IMR-90 (cell line): ENCODE measurements at regions not wholly inside any gene's neighbourhood (a gene's known extent, or its start where the extent isn't known, plus 50 kb on each side); places are given as distances from the start of the nearest gene placed in this dataset.

ENCODE experiments used
- ATAC-seq: fragments of 200-7000 bp; cut with Tn5 transposase; 2 replicates; pipeline ENCODE4 v1.9.1; 2020; ENCODE audit warnings: low read depth, mild to moderate bottlenecking, moderate library complexity
- BruUV-seq: library from RNA; stranded (reverse); fragments of 400-500 nt; replicated peaks from 2 replicates; lab custom pipeline; 2021; lab: Mats Ljungman, UMichigan
- CTCF ChIA-PET: fragments of 300-600 bp; formaldehyde crosslinking; extraction: SDS; loops from one replicate; lab custom pipeline; 2021; ENCODE audit warnings: antibody characterized with exemption; lab: Yijun Ruan, JAX
- POLR2A ChIA-PET: fragments of 300-600 bp; sonication (Branson Sonifier 250); formaldehyde crosslinking; loops from one replicate; lab custom pipeline; 2022; ENCODE audit warnings: antibody characterized with exemption; ENCODE audit not compliant: unreplicated experiment; lab: Charles Lee
- DNase-seq: peaks from one replicate; pipeline ENCODE4 v3.0.0; 2013
- H2AFZ ChIP-seq: replicated peaks from 2 replicates; pipeline ENCODE3; 2013; ENCODE audit warnings: low read length, mild to moderate bottlenecking; ENCODE audit not compliant: poor library complexity
- H2AK5ac ChIP-seq: 2 replicates; pipeline ENCODE4 v1.6.1; 2013; ENCODE audit warnings: low read depth, low read length, inconsistent platforms
- H2AK9ac ChIP-seq: replicated peaks from 2 replicates; pipeline ENCODE3; 2013; ENCODE audit warnings: mild to moderate bottlenecking, low read depth, low read length, moderate library complexity; ENCODE audit not compliant: poor library complexity
- H2BK120ac ChIP-seq: 2 replicates; pipeline ENCODE4 v1.6.1; 2013; ENCODE audit warnings: low read depth, low read length, inconsistent platforms
- H2BK15ac ChIP-seq: 3 replicates; pipeline ENCODE4 v1.6.1; 2013; ENCODE audit warnings: low read depth, low read length, inconsistent platforms
- H2BK20ac ChIP-seq: 2 replicates; pipeline ENCODE4 v1.6.1; 2013; ENCODE audit warnings: low read depth, mild to moderate bottlenecking, inconsistent platforms, low read length, moderate library complexity
- H2BK5ac ChIP-seq: 2 replicates; pipeline ENCODE4 v1.6.1; 2013; ENCODE audit warnings: mild to moderate bottlenecking, low read depth, low read length, inconsistent platforms; ENCODE audit not compliant: poor library complexity, severe bottlenecking
- H3K14ac ChIP-seq: replicated peaks from 2 replicates; pipeline ENCODE4 v1.6.1; 2013; ENCODE audit warnings: low read depth, low read length, inconsistent platforms
- H3K18ac ChIP-seq: 2 replicates; pipeline ENCODE4 v1.6.1; 2013; ENCODE audit warnings: low read depth, low read length, control low read depth
- H3K23ac ChIP-seq: 2 replicates; pipeline ENCODE4 v1.6.1; 2013; ENCODE audit warnings: low read depth, low read length, inconsistent platforms
- H3K27ac ChIP-seq: 2 replicates; pipeline ENCODE4 v1.5.1; 2013; ENCODE audit warnings: mild to moderate bottlenecking, control low read depth, low read length; ENCODE audit not compliant: insufficient read depth
- H3K27me3 ChIP-seq: 2 replicates; pipeline ENCODE4 v1.6.1; 2013; ENCODE audit warnings: low read length; ENCODE audit not compliant: control insufficient read depth, insufficient read depth
- H3K36me3 ChIP-seq: 2 replicates; pipeline ENCODE4 v1.6.1; 2013; ENCODE audit warnings: low read length, mixed read lengths; ENCODE audit not compliant: control insufficient read depth, insufficient read depth
- H3K4ac ChIP-seq: 2 replicates; pipeline ENCODE4 v1.6.1; 2013; ENCODE audit warnings: low read depth, low read length, inconsistent platforms
- H3K4me1 ChIP-seq: 2 replicates; pipeline ENCODE4 v1.6.1; 2013; ENCODE audit warnings: low read length, mixed read lengths; ENCODE audit not compliant: control insufficient read depth, insufficient read depth
- H3K4me2 ChIP-seq: 2 replicates; pipeline ENCODE4 v1.6.1; 2013; ENCODE audit warnings: low read depth, mild to moderate bottlenecking, control low read depth, low read length, moderate library complexity
- H3K4me3 ChIP-seq: 2 replicates; pipeline ENCODE4 v1.5.1; 2013; ENCODE audit warnings: low read depth, mild to moderate bottlenecking, control low read depth, low read length, moderate library complexity; ENCODE audit not compliant: insufficient read depth
- H3K56ac ChIP-seq: 2 replicates; pipeline ENCODE4 v1.6.1; 2013; ENCODE audit warnings: low read length, inconsistent platforms; ENCODE audit not compliant: insufficient read depth; ENCODE audit errors: extremely low read depth
- H3K79me1 ChIP-seq, 2 experiments: 2 replicates each; pipeline ENCODE4 v1.6.1; 2013; ENCODE audit warnings: low read length in 2 of 2, inconsistent platforms in 1 of 2, low read depth in 1 of 2
- H3K9ac ChIP-seq: 2 replicates; pipeline ENCODE4 v1.6.1; 2013; ENCODE audit warnings: low read depth, low read length, control low read depth
- H3K9me1 ChIP-seq: 2 replicates; pipeline ENCODE4 v1.6.1; 2013; ENCODE audit warnings: low read length, inconsistent platforms; ENCODE audit not compliant: insufficient read depth
- H3K9me3 ChIP-seq: 2 replicates; pipeline ENCODE4 v1.6.1; 2013; ENCODE audit warnings: low read length; ENCODE audit not compliant: control insufficient read depth, insufficient read depth
- H4K20me1 ChIP-seq: 2 replicates; pipeline ENCODE4 v1.6.1; 2013; ENCODE audit warnings: low read length, inconsistent platforms; ENCODE audit not compliant: insufficient read depth
- H4K5ac ChIP-seq: 2 replicates; pipeline ENCODE4 v1.6.1; 2013; ENCODE audit warnings: mild to moderate bottlenecking, low read depth, low read length, control low read depth
- H4K8ac ChIP-seq, 2 experiments: 2 replicates each; pipeline ENCODE4 v1.6.1; 2013; ENCODE audit warnings: low read depth in 2 of 2, low read length in 2 of 2, control low read depth in 1 of 2, inconsistent platforms in 1 of 2
- H4K91ac ChIP-seq: 2 replicates; pipeline ENCODE4 v1.6.1; 2013; ENCODE audit warnings: low read depth, low read length, inconsistent platforms; ENCODE audit not compliant: insufficient read depth
- POLR2A ChIP-seq: IDR thresholded peaks from 2 replicates; pipeline ENCODE4 v1.6.1; 2012; ENCODE audit warnings: mild to moderate bottlenecking, low read depth, low read length
- RFX5 ChIP-seq: IDR thresholded peaks from 2 replicates; pipeline ENCODE4 v1.8.0; 2012; ENCODE audit warnings: low read depth, mild to moderate bottlenecking, low read length, moderate library complexity
- WGBS, 2 experiments: methylation state at CpG; one replicate each; pipeline versions ENCODE4 v1.1.5 to v1.1.7; 2013; ENCODE audit warnings: missing lambda C conversion rate in 2 of 2; ENCODE audit not compliant: insufficient read length in 1 of 2; ENCODE audit errors: extremely low coverage in 2 of 2; 5-methylcytosine and 5-hydroxymethylcytosine counted together
- dilution Hi-C: fragments of 300-500 bp; cut with HindIII; formaldehyde crosslinking; loops from one replicate; pipeline ENCODE4 v1.14.3; 2018; ENCODE audit warnings: low sequenced_read_pairs; ENCODE audit not compliant: unreplicated experiment
- in situ Hi-C: fragments of 300-500 bp; cut with MboI; formaldehyde crosslinking; loops from 3 replicates; pipeline ENCODE4 v1.14.3; 2019; ENCODE audit warnings: low sequenced_read_pairs, inconsistent platforms, mixed read lengths
- intact Hi-C: fragments of 100-400 bp; cut with micrococcal nuclease; formaldehyde crosslinking; loops from 2 replicates; pipeline ENCODE4 v1.10.0; 2022

DNA sequence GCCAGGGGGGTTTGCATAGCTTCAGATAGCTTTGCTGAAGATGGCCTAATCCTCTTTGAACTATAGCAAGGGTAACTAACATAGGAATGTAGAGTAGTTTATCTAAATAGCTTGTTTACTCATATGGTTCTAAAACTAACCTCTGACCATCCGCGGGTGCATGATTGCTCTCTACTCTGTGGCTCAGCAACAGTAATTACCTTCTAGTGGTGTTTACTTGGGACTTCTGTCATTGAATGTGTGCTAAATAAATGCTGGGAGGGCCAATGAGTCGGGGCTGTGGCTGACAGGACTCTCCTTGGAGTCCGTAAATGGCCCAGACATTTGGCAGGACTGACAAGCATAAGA lies 1461.9 kb downstream of the UQCRFS1 start:
- H2BK120ac ChIP-seq, result no peak overlapping the region
- no peak overlapping the region for H4K5ac ChIP-seq
- no peak overlapping the region for H3K56ac ChIP-seq
- dilution Hi-C loops, result no loop called here
- DNase-seq (no peak), ATAC-seq (no peak)
- H4K91ac ChIP-seq, result no peak overlapping the region
- no peak overlapping the region for H3K9ac ChIP-seq
- no peak overlapping the region for H3K23ac ChIP-seq
- intact Hi-C loops, result no loop called here
- no peaks in the 10 kb centered on the region; the same call in 1 of the 2 replicates for H3K9me1 ChIP-seq
- H3K14ac ChIP-seq, result no peak overlapping the region
- no peak overlapping the region for H2AFZ ChIP-seq
- no TSS peak for BruUV-seq
- H2BK20ac ChIP-seq, result no peak overlapping the region
- no peak overlapping the region for H2BK15ac ChIP-seq
- H3K9me3 ChIP-seq, result no peaks in the 10 kb centered on the region
- H2AK5ac ChIP-seq, result no peak overlapping the region
- H3K27ac ChIP-seq, result no peak overlapping the region
- no peaks in the 10 kb centered on the region for H3K27me3 ChIP-seq
- no peaks in the 10 kb centered on the region; a peak in 1 of 4 replicates for H3K79me1 ChIP-seq
- H3K4me3 ChIP-seq, result no peak overlapping the region
- no peak overlapping the region for H4K8ac ChIP-seq
- peaks cover 2% of the 10 kb centered on the region; the same call in 1 of the 2 replicates for H3K4me1 ChIP-seq
- CTCF ChIA-PET, result no interaction called here
- H2BK5ac ChIP-seq, result no peak overlapping the region
- no peaks in the 10 kb centered on the region for H3K36me3 ChIP-seq
- no CpG with 5 or more reads among the region's 4 CpGs for WGBS, 2 experiments
- no peaks in the 10 kb centered on the region for H4K20me1 ChIP-seq
- TF ChIP-seq POLR2A, result no peak
- TF ChIP-seq RFX5, result no peak
- in situ Hi-C loops, result no loop called here
- no peak overlapping the region for H3K18ac ChIP-seq
- POLR2A ChIA-PET, result no interaction called here
- no peak overlapping the region for H2AK9ac ChIP-seq
- H3K4ac ChIP-seq, result no peak overlapping the region
- no peak overlapping the region for H3K4me2 ChIP-seq
